GM21528 (cell line): ENCODE measurements at regions not wholly inside any gene's neighbourhood (a gene's known extent, or its start where the extent isn't known, plus 50 kb on each side); places are given as distances from the start of the nearest gene placed in this dataset.

Source experiments
- ATAC-seq: cut with Tn5 transposase; IDR thresholded peaks from one replicate; pipeline ENCODE4 v1.9.1; 2021; ENCODE audit warnings: mild to moderate bottlenecking, moderate library complexity; ENCODE audit not compliant: unreplicated experiment, low FRiP score

GRCh38 chr3:153714016-153714415, 407.2 kb upstream of the ARHGEF26 start:
- ATAC-seq = no peak

- no peak for ATAC-seq
Observed at GRCh38 chr3:153714588-153715290, 406.5 kb upstream of the ARHGEF26 start.

GRCh38 chr3:153722157-153722556, 399.0 kb upstream of the ARHGEF26 start:
- ATAC-seq = no peak

GRCh38 chr3:153731071-153731470, 390.1 kb upstream of the ARHGEF26 start:
- ATAC-seq = no peak

- no peak for ATAC-seq
Observed at GRCh38 chr3:153734777-153735551, 386.2 kb upstream of the ARHGEF26 start.

GRCh38 chr3:153740109-153740508, 381.1 kb upstream of the ARHGEF26 start:
- ATAC-seq = no peak

- no peak for ATAC-seq
Observed at GRCh38 chr3:153744889-153745288, 376.3 kb upstream of the ARHGEF26 start.

GRCh38 chr3:153746211-153746610, 375.0 kb upstream of the ARHGEF26 start:
- no peak for ATAC-seq

- ATAC-seq = no peak
Observed at GRCh38 chr3:153749070-153749610, 372.1 kb upstream of the ARHGEF26 start.

- no peak for ATAC-seq
Observed at GRCh38 chr3:153752405-153753027, 368.7 kb upstream of the ARHGEF26 start.

GRCh38 chr3:153753035-153753434, 368.2 kb upstream of the ARHGEF26 start:
- ATAC-seq = no peak

GRCh38 chr3:153756816-153757215, 364.4 kb upstream of the ARHGEF26 start:
- no peak for ATAC-seq

GRCh38 chr3:153757839-153758238, 363.4 kb upstream of the ARHGEF26 start:
- ATAC-seq = no peak

- ATAC-seq = no peak
Observed at GRCh38 chr3:153760948-153761347, 360.2 kb upstream of the ARHGEF26 start.

- ATAC-seq = no peak
Observed at GRCh38 chr3:153762411-153763235, 358.6 kb upstream of the ARHGEF26 start.

GRCh38 chr3:153767601-153768560, 353.3 kb upstream of the ARHGEF26 start:
- ATAC-seq = no peak

- peak; percentile 99 for ATAC-seq
Observed at GRCh38 chr3:153768561-153769469, 352.4 kb upstream of the ARHGEF26 start.

- ATAC-seq = no peak
Observed at GRCh38 chr3:153783106-153783505, 338.1 kb upstream of the ARHGEF26 start.
